Adrenal gland (tissue), 5 donors: ENCODE measurements at regions not wholly inside any gene's neighbourhood (a gene's known extent, or its start where the extent isn't known, plus 50 kb on each side); places are given as distances from the start of the nearest gene placed in this dataset.

Experiments used
- CTCF ChIP-seq, 6 experiments: fragments of 450-650 bp in 4 of 6; fragments of 200-600 bp in 2 of 6; sonication (generic) in 1 of 6; IDR thresholded peaks; 1 replicate in 5 of 6; 2 replicates in 1 of 6; pipeline versions ENCODE4 v1.5.1 to v1.8.0; 2016 to 2021; ENCODE audit warnings: antibody characterized with exemption in 6 of 6, mild to moderate bottlenecking in 2 of 6, moderate library complexity in 1 of 6
- POLR2A ChIP-seq, 2 donors: fragments of 450-650 bp; IDR thresholded peaks; one replicate each; pipeline ENCODE4 v1.6.1; 2017; ENCODE audit warnings: antibody characterized with exemption in 2 of 2, mild to moderate bottlenecking in 2 of 2, moderate library complexity in 1 of 2
- donor health status: DM: no; HTN: no; CAD: no.

GRCh38 chr2:217031445-217031844, 171.6 kb upstream of the TNP1 start:
- TF ChIP-seq CTCF (IDR thresholded peaks at IDR 0.05) (no peak), POLR2A (IDR thresholded peaks at IDR 0.05) (no peak)
